Activated CD4-positive, alpha-beta T cell treated with anti-CD3 and anti-CD28 coated beads, Interleukin-2, amount 10 ng/mL, durations not matched to agents 7 days and 5 days (primary cell): ENCODE measurements at regions not wholly inside any gene's neighbourhood (a gene's known extent, or its start where the extent isn't known, plus 50 kb on each side); places are given as distances from the start of the nearest gene placed in this dataset.

ENCODE experiments used
- CTCF ChIA-PET: fragments of 350-600 bp; sonication (Branson Sonifier 250); formaldehyde crosslinking; loops from one replicate; lab custom pipeline; 2021; ENCODE audit warnings: antibody characterized with exemption; lab: Charles Lee
- POLR2A ChIA-PET: fragments of 350-600 bp; sonication (Branson Sonifier 250); formaldehyde crosslinking; loops from one replicate; lab custom pipeline; 2021; ENCODE audit warnings: antibody characterized with exemption; lab: Charles Lee
- DNase-seq: peaks from one replicate; pipeline ENCODE4 v3.0.0-alpha.2; 2020
- H3K27ac Mint-ChIP-seq: one replicate; pipeline ENCODE4 v1.8.0; 2021; ENCODE audit warnings: mild to moderate bottlenecking, moderate library complexity, mixed read lengths
- H3K27me3 Mint-ChIP-seq: one replicate; pipeline ENCODE4 v1.8.0; 2021; ENCODE audit warnings: mixed read lengths
- H3K36me3 Mint-ChIP-seq: one replicate; pipeline ENCODE4 v1.8.0; 2021; ENCODE audit warnings: low read depth, mixed read lengths
- H3K4me1 Mint-ChIP-seq: one replicate; pipeline ENCODE4 v1.8.0; 2021; ENCODE audit warnings: mixed read lengths
- H3K4me3 Mint-ChIP-seq: one replicate; pipeline ENCODE4 v1.8.0; 2021; ENCODE audit warnings: mild to moderate bottlenecking, moderate library complexity, mixed read lengths
- H3K9me3 Mint-ChIP-seq: one replicate; pipeline ENCODE4 v1.8.0; 2021; ENCODE audit warnings: mixed read lengths

- peaks cover 17% of the 10 kb centered on the region for H3K4me1 Mint-ChIP-seq
- H3K4me3 Mint-ChIP-seq = no peak overlapping the region
- H3K9me3 Mint-ChIP-seq = peaks cover 14% of the 10 kb centered on the region
- CTCF ChIA-PET = no interaction called here
- H3K36me3 Mint-ChIP-seq = no peaks in the 10 kb centered on the region
- POLR2A ChIA-PET = no interaction called here
- no peak for DNase-seq
- H3K27ac Mint-ChIP-seq = no peak overlapping the region
- H3K27me3 Mint-ChIP-seq = peaks cover 4% of the 10 kb centered on the region
These were observed 126.9 kb downstream of the IPMK start for GRCh38 chr10:58140691-58141347.

- Mint-ChIP-seq H3K27ac (no peak overlapping the region), H3K36me3 (no peaks in the 10 kb centered on the region)
- POLR2A ChIA-PET = no interaction called here
These were observed 127.6 kb downstream of the IPMK start for GRCh38 chr10:58140054-58140453.

GRCh38 chr10:58137813-58138212 lies 129.9 kb downstream of the IPMK start:
- ChIA-PET CTCF (no interaction called here), POLR2A (no interaction called here)
- H3K4me1 Mint-ChIP-seq = no peaks in the 10 kb centered on the region
- peaks cover 4% of the 10 kb centered on the region for H3K27me3 Mint-ChIP-seq
- no peak overlapping the region for H3K27ac Mint-ChIP-seq
- H3K4me3 Mint-ChIP-seq = no peak overlapping the region
- no peak for DNase-seq
- no peaks in the 10 kb centered on the region for H3K36me3 Mint-ChIP-seq
- H3K9me3 Mint-ChIP-seq = no peaks in the 10 kb centered on the region

More at GRCh38 chr10:58140054-58140453, 127.6 kb downstream of the IPMK start:
- Mint-ChIP-seq H3K4me3 (no peak overlapping the region), H3K4me1 (peaks cover 17% of the 10 kb centered on the region), H3K9me3 (peaks cover 13% of the 10 kb centered on the region), H3K27me3 (peaks cover 4% of the 10 kb centered on the region)
- CTCF ChIA-PET = no interaction called here
- no peak for DNase-seq

- Mint-ChIP-seq H3K4me1 (no peaks in the 10 kb centered on the region), H3K9me3 (no peaks in the 10 kb centered on the region), H3K36me3 (no peaks in the 10 kb centered on the region), H3K27me3 (peaks cover 5% of the 10 kb centered on the region), H3K4me3 (no peak overlapping the region), H3K27ac (no peak overlapping the region)
- DNase-seq = no peak
- ChIA-PET CTCF (no interaction called here), POLR2A (no interaction called here)
These were observed 152.3 kb downstream of the IPMK start for GRCh38 chr10:58115218-58116050.

GRCh38 chr10:58109731-58110130 lies 158.0 kb downstream of the IPMK start:
- Mint-ChIP-seq H3K9me3 (no peaks in the 10 kb centered on the region), H3K27ac (no peak overlapping the region), H3K4me3 (no peak overlapping the region), H3K4me1 (no peaks in the 10 kb centered on the region), H3K36me3 (no peaks in the 10 kb centered on the region), H3K27me3 (peaks cover 5% of the 10 kb centered on the region)
- POLR2A ChIA-PET = no interaction called here
- CTCF ChIA-PET = no interaction called here
- no peak for DNase-seq

- H3K36me3 Mint-ChIP-seq = no peaks in the 10 kb centered on the region
- H3K27me3 Mint-ChIP-seq = peaks cover 4% of the 10 kb centered on the region
- no peak for DNase-seq
- H3K27ac Mint-ChIP-seq = no peak overlapping the region
- no peak overlapping the region for H3K4me3 Mint-ChIP-seq
- ChIA-PET POLR2A (no interaction called here), CTCF (no interaction called here)
- H3K9me3 Mint-ChIP-seq = no peaks in the 10 kb centered on the region
- H3K4me1 Mint-ChIP-seq = no peaks in the 10 kb centered on the region
These were observed 160.2 kb downstream of the IPMK start for GRCh38 chr10:58107506-58107905.

GRCh38 chr10:58106211-58107035 lies 161.3 kb downstream of the IPMK start:
- POLR2A ChIA-PET = no interaction called here
- H3K4me3 Mint-ChIP-seq = no peak overlapping the region
- no peak overlapping the region for H3K27ac Mint-ChIP-seq
- CTCF ChIA-PET = no interaction called here
- no peaks in the 10 kb centered on the region for H3K36me3 Mint-ChIP-seq
- H3K9me3 Mint-ChIP-seq = no peaks in the 10 kb centered on the region
- H3K4me1 Mint-ChIP-seq = no peaks in the 10 kb centered on the region
- no peak for DNase-seq
- peaks cover 1% of the 10 kb centered on the region for H3K27me3 Mint-ChIP-seq

GRCh38 chr10:58104351-58104751 lies 163.3 kb downstream of the IPMK start:
- Mint-ChIP-seq H3K27ac (no peak overlapping the region), H3K27me3 (no peaks in the 10 kb centered on the region), H3K4me3 (no peak overlapping the region), H3K9me3 (no peaks in the 10 kb centered on the region), H3K4me1 (no peaks in the 10 kb centered on the region), H3K36me3 (no peaks in the 10 kb centered on the region)
- CTCF ChIA-PET = no interaction called here
- POLR2A ChIA-PET = no interaction called here
- no peak for DNase-seq

GRCh38 chr10:58102897-58103296 lies 164.8 kb downstream of the IPMK start:
- POLR2A ChIA-PET = no interaction called here
- no peaks in the 10 kb centered on the region for H3K9me3 Mint-ChIP-seq
- H3K27ac Mint-ChIP-seq = no peak overlapping the region
- no peaks in the 10 kb centered on the region for H3K27me3 Mint-ChIP-seq
- no peaks in the 10 kb centered on the region for H3K36me3 Mint-ChIP-seq
- no peak for DNase-seq
- H3K4me3 Mint-ChIP-seq = no peak overlapping the region
- CTCF ChIA-PET = no interaction called here
- H3K4me1 Mint-ChIP-seq = no peaks in the 10 kb centered on the region

- no peaks in the 10 kb centered on the region for H3K27me3 Mint-ChIP-seq
- no peak for DNase-seq
- no peaks in the 10 kb centered on the region for H3K9me3 Mint-ChIP-seq
- no peak overlapping the region for H3K4me3 Mint-ChIP-seq
- no peak overlapping the region for H3K27ac Mint-ChIP-seq
- H3K36me3 Mint-ChIP-seq = no peaks in the 10 kb centered on the region
- H3K4me1 Mint-ChIP-seq = no peaks in the 10 kb centered on the region
- ChIA-PET POLR2A (no interaction called here), CTCF (no interaction called here)
These were observed 166.0 kb downstream of the IPMK start for GRCh38 chr10:58101682-58102081.

GRCh38 chr10:58094985-58095718 lies 172.5 kb downstream of the IPMK start:
- H3K36me3 Mint-ChIP-seq = no peaks in the 10 kb centered on the region
- H3K27ac Mint-ChIP-seq = no peak overlapping the region
- H3K27me3 Mint-ChIP-seq = peaks cover 4% of the 10 kb centered on the region
- no peak for DNase-seq
- no peak overlapping the region for H3K4me3 Mint-ChIP-seq
- POLR2A ChIA-PET = no interaction called here
- CTCF ChIA-PET = no interaction called here
- H3K4me1 Mint-ChIP-seq = no peaks in the 10 kb centered on the region
- H3K9me3 Mint-ChIP-seq = no peaks in the 10 kb centered on the region

- Mint-ChIP-seq H3K4me3 (no peak overlapping the region), H3K4me1 (no peaks in the 10 kb centered on the region)
These were observed 175.8 kb downstream of the IPMK start for GRCh38 chr10:58091886-58092285.

More at GRCh38 chr10:58091886-58092285, 175.8 kb downstream of the IPMK start:
- Mint-ChIP-seq H3K36me3 (no peaks in the 10 kb centered on the region), H3K9me3 (no peaks in the 10 kb centered on the region), H3K27ac (no peak overlapping the region), H3K27me3 (peaks cover 8% of the 10 kb centered on the region)
- DNase-seq = no peak
- ChIA-PET POLR2A (no interaction called here), CTCF (no interaction called here)
